Prostate gland (tissue), 2 donors: ENCODE measurements at regions not wholly inside any gene's neighbourhood (a gene's known extent, or its start where the extent isn't known, plus 50 kb on each side); places are given as distances from the start of the nearest gene placed in this dataset.
"Not testable (repeated sequence)": the region's sequence is repeated elsewhere in the genome, so short reads cannot be mapped to it uniquely, and the experiment has no call there.

Source experiments
- DNase-seq: peaks from one replicate; pipeline ENCODE4 v3.0.0-alpha.2; 2019; ENCODE audit warnings: low spot score
- H3K27ac ChIP-seq, 2 donors: fragments of 200-600 bp; sonication (generic); 2 replicates each; pipeline ENCODE4 v1.5.1; 2017 to 2019
- H3K27me3 ChIP-seq: fragments of 200-600 bp; sonication (generic); replicated peaks from 2 replicates; pipeline ENCODE4 v1.5.1; 2019; ENCODE audit not compliant: insufficient read depth
- H3K36me3 ChIP-seq, 2 donors: fragments of 200-600 bp; sonication (generic); 1 replicate in 1 of 2; 2 replicates in 1 of 2; pipeline versions ENCODE4 v1.5.1 to v1.8.1; 2017 to 2019
- H3K4me1 ChIP-seq: fragments of 200-600 bp; sonication (generic); replicated peaks from 2 replicates; pipeline ENCODE4 v1.5.1; 2019
- H3K4me3 ChIP-seq, 2 donors: fragments of 200-600 bp; sonication (generic); 2 replicates each; pipeline ENCODE4 v1.5.1; 2017 to 2019
- H3K9me3 ChIP-seq: fragments of 200-600 bp; sonication (generic); 2 replicates; pipeline ENCODE4 v1.5.1; 2017
- WGBS: methylation state at CpG from one replicate; pipeline ENCODE4 v1.1.5; 2018; 5-methylcytosine and 5-hydroxymethylcytosine counted together
- intact Hi-C: fragments of 100-400 bp; cut with DNase I; formaldehyde crosslinking; loops from one replicate; pipeline ENCODE4 v1.14.2; 2022

GRCh38 chr17:16844669-16845068 is 127.2 kb downstream of the TNFRSF13B start:
- H3K36me3 ChIP-seq, DNase-seq, H3K27ac ChIP-seq, H3K27me3 ChIP-seq, intact Hi-C loops, H3K4me1 ChIP-seq, H3K9me3 ChIP-seq, H3K4me3 ChIP-seq: not testable (repeated sequence)
- 60% methylated on average over 1 of the region's 6 CpGs for WGBS

GRCh38 chr17:16843511-16843910 is 128.4 kb downstream of the TNFRSF13B start:
- intact Hi-C loops, DNase-seq, H3K27me3 ChIP-seq, H3K36me3 ChIP-seq, H3K27ac ChIP-seq, H3K4me1 ChIP-seq, H3K4me3 ChIP-seq, H3K9me3 ChIP-seq: not testable (repeated sequence)
- 67% methylated on average over 3 of the region's 7 CpGs for WGBS

- DNase-seq, result not testable (repeated sequence)
These were observed 129.6 kb downstream of the TNFRSF13B start for GRCh38 chr17:16842346-16842745.

DNA sequence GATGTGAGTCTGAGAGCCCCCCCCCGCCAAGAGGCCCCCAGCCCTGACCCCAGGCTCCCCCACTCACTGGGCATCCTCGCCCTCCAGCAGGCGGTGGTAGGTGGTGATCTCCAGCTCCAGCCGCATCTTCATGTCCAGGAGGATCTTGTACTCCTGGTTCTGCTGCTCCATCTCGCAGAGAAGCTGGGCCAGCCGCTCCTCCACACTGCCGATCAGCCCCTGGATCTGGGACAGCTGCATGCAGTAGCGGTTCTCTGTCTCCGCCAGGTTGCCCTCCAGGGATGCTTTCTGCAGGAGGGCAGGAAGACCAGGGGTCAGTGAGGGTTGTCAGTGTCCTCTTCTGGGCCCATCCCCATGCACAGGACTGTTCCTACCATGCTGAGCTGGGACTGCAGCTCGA is 130.0 kb downstream of the TNFRSF13B start:
- intact Hi-C loops, H3K4me1 ChIP-seq, H3K9me3 ChIP-seq, DNase-seq, H3K4me3 ChIP-seq, H3K27me3 ChIP-seq, H3K27ac ChIP-seq, H3K36me3 ChIP-seq: not testable (repeated sequence)
- no CpG with 5 or more reads among the region's 10 CpGs for WGBS

More at GRCh38 chr17:16842346-16842745, 129.6 kb downstream of the TNFRSF13B start:
- 50% methylated on average over 4 of the region's 6 CpGs for WGBS
- H3K27ac ChIP-seq, intact Hi-C loops, H3K4me3 ChIP-seq, H3K36me3 ChIP-seq, H3K9me3 ChIP-seq, H3K4me1 ChIP-seq, H3K27me3 ChIP-seq: not testable (repeated sequence)

GRCh38 chr17:16840219-16840618 is 131.7 kb downstream of the TNFRSF13B start:
- H3K27me3 ChIP-seq, H3K27ac ChIP-seq, DNase-seq, intact Hi-C loops, H3K36me3 ChIP-seq, H3K4me1 ChIP-seq, H3K4me3 ChIP-seq, H3K9me3 ChIP-seq: not testable (repeated sequence)
- WGBS, result 72% methylated on average over 7 of the region's 9 CpGs

GRCh38 chr17:16839242-16840175 is 132.4 kb downstream of the TNFRSF13B start:
- H3K4me3 ChIP-seq, intact Hi-C loops, DNase-seq, H3K27me3 ChIP-seq, H3K9me3 ChIP-seq, H3K36me3 ChIP-seq, H3K27ac ChIP-seq, H3K4me1 ChIP-seq: not testable (repeated sequence)
- WGBS, result 17% methylated on average over 2 of the region's 16 CpGs

- H3K4me1 ChIP-seq, DNase-seq, intact Hi-C loops, H3K4me3 ChIP-seq, H3K9me3 ChIP-seq, H3K27me3 ChIP-seq, H3K27ac ChIP-seq, H3K36me3 ChIP-seq: not testable (repeated sequence)
- no CpG with 5 or more reads among the region's 6 CpGs for WGBS
These were observed 133.1 kb downstream of the TNFRSF13B start for GRCh38 chr17:16838795-16839194.

- H3K9me3 ChIP-seq, H3K4me3 ChIP-seq, H3K27me3 ChIP-seq, H3K4me1 ChIP-seq, DNase-seq, H3K27ac ChIP-seq, intact Hi-C loops, H3K36me3 ChIP-seq: not testable (repeated sequence)
- WGBS, result 97% methylated on average over 5 of the region's 9 CpGs
These were observed 133.6 kb downstream of the TNFRSF13B start for GRCh38 chr17:16838287-16838686.

DNA sequence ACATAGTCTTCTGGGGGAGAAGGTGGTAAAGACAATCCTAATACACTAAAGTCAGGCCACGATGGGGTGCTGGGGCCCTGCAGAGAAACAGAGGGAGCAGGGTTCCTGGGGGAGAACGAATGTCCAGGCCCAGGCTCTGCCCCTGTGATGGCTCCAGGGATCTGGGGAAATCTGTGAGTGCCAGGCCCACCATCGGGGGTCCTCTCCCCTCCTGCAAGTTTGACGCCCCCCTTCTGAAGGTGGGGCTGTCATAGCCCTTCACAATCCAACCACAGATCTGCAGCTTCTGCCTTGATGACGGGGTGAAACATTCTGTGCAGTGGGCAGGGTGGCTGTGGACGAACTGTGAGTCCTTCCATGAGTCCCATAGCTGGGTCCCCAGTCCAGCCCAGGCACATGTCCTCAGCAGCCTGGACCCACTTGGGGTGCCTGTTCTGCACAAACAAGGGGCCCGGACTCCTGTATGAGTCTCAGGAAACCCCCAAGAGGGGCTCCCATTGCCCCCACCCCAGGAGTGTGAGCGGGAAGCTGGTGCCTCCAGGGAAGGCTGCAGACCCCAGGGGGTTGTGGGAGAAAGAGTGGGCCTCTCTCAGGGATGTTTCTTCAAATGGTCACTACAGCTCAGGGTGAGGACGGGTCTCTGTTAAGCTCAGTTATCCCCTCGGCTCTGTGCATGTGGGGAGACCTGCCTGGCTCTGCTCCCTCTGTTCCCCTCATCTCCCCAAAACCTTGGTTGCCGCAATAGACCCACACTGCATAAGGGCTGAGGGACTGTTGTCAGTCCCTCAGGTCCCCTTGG is 134.3 kb downstream of the TNFRSF13B start:
- H3K36me3 ChIP-seq, H3K4me3 ChIP-seq, intact Hi-C loops, H3K27me3 ChIP-seq, H3K4me1 ChIP-seq, DNase-seq, H3K27ac ChIP-seq, H3K9me3 ChIP-seq: not testable (repeated sequence)
- 81% methylated on average over 9 of the region's 11 CpGs for WGBS

GRCh38 chr17:16836315-16836915 is 135.5 kb downstream of the TNFRSF13B start:
- H3K27ac ChIP-seq, intact Hi-C loops, H3K36me3 ChIP-seq, H3K4me1 ChIP-seq, H3K9me3 ChIP-seq, DNase-seq, H3K4me3 ChIP-seq, H3K27me3 ChIP-seq: not testable (repeated sequence)
- WGBS, result 53% methylated on average over 2 of the region's 12 CpGs

- H3K4me3 ChIP-seq, intact Hi-C loops: not testable (repeated sequence)
- WGBS, result 97% methylated on average over 8 of the region's 12 CpGs
These were observed 138.4 kb downstream of the TNFRSF13B start for GRCh38 chr17:16833517-16833916.

DNA sequence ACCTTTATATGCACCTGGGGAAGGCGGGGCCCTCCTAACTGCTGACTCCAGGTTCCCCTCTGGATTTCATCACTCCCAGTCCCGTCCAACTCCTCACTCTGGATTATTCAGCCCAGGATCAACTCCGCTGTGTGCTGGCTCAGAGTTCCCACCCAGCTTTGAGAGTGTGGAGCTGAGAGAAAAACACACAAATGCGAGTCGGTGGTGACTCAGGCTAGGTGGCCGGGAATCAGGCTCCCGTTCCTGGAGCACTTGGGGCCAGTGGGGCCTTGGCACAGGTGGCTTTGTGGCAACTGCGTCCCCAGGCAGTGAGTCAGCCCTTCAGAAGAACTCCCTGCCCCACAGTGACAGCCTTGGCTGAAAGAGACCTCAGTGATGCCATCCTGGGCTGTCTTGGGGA is 139.1 kb downstream of the TNFRSF13B start:
- 5% methylated on average over 5 of the region's 8 CpGs for whole genome bisulfite sequencing
- intact Hi-C loops, H3K9me3 ChIP-seq, DNase-seq, H3K4me3 ChIP-seq, H3K36me3 ChIP-seq, H3K4me1 ChIP-seq, H3K27ac ChIP-seq, H3K27me3 ChIP-seq: not testable (repeated sequence)

More at GRCh38 chr17:16833517-16833916, 138.4 kb downstream of the TNFRSF13B start:
- not testable (repeated sequence) for H3K27me3 ChIP-seq, H3K27ac ChIP-seq, H3K4me1 ChIP-seq, H3K36me3 ChIP-seq, DNase-seq, H3K9me3 ChIP-seq
